Epithelial cell of prostate (primary cell): ENCODE measurements at regions not wholly inside any gene's neighbourhood (a gene's known extent, or its start where the extent isn't known, plus 50 kb on each side); places are given as distances from the start of the nearest gene placed in this dataset.

Source experiments
- DNase-seq: peaks from one replicate; pipeline ENCODE4 v3.0.0-alpha.2; 2011; ENCODE audit warnings: low read depth, low spot score
- H3K27ac ChIP-seq: fragments of 450-650 bp; 2 replicates; pipeline ENCODE4 v1.5.1; 2017; ENCODE audit warnings: mild to moderate bottlenecking

DNA sequence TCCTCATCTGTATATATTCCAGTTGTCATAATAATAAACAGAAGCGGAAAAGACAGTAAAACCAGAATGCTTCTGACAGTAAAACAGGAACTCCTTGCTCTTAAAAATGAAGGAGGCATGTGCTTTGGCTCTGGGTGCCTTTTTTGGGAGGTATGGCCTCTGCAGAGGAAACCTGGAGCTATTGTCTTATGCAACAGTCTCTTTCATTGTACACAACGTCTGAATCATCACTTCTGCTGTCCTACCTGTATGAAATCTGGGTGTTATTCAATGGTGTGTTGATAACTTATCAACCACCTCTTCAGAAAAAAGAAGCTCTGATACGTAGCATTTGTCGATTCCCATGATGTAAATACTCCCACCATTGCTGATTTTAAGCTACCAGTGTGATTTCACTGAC is 64.8 kb downstream of the CDCA7 start:
- H3K27ac ChIP-seq, result no peak overlapping the region
- DNase-seq, result no peak

DNA sequence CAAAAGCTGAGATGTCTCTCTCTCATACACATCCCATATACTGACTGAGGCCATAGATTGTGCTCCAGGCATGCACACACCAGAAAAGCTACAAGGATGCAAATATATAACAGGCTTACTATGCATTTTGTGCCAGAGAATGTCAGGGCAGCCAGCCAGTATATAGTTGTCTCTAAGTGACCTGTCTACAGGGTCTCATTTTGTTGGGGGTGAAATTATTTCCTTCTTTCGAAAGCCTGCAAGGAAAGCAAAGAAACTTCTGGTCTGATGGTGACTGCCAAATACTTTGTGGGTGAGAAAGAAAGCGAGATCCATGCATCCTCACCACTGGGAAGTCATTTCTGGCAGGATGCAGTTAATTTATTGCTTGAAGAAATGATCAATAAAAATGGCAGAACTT is 70.2 kb downstream of the CDCA7 start:
- H3K27ac ChIP-seq, result no peak overlapping the region
- no peak for DNase-seq

DNA sequence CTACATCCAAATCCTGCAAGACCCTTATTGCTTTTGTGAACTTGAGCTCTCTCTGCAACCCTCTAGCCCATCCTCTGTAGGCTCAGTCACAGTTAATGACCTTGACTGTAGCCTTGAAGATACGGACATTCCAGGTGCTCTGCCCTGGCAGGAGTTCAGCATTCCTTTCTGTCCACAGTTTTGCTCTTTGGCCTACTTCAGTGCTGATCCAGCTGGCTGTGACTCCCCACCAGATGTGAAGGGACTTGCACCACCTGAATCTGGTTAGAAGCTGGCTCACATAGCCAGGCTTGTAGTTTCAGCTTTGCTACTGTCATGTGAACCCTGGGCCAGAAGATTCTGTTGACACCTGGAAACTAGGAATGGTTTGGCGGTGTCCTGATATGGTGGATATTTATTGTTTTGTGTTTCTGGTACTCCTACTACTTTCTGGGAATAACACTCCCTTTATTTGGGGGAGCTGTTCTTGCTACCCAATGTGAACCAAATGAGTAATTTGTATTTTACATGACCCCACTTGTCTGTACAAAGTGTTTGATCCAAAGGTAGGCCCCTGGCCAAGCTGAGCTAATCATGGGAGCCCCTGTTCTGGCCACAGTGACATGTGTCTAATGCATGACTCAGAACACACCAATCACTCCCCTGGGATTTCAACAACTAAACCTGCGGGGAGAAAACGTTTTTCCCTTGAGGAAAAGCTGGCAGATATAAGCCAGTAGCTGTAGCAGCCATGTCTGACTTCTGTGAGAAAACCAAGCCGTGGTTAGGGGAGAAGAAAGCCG is 73.4 kb downstream of the CDCA7 start:
- peak; percentile 81 for DNase-seq
- peak overlapping the region; percentile 83 for H3K27ac ChIP-seq

DNA sequence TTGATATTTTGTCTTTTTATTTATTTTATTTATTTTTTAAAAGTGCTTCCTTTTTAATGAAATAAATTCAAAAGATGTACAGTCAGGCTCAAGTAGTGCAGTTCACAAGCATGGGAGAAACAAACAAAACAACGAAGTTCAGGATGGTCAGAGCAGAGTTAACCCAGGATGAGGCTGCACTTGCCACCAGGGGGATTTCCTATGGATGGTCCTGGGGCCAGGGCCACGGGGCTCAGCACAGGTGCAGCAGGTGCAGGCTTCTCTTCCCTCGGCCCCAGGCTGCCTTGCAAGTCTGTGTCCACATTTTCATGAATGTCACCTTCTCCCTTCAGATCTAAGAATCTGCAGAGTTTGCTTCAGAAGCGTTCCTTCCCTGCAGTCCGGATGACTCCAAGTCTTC is 76.5 kb downstream of the CDCA7 start:
- no peak for DNase-seq
- no peak overlapping the region for H3K27ac ChIP-seq

DNA sequence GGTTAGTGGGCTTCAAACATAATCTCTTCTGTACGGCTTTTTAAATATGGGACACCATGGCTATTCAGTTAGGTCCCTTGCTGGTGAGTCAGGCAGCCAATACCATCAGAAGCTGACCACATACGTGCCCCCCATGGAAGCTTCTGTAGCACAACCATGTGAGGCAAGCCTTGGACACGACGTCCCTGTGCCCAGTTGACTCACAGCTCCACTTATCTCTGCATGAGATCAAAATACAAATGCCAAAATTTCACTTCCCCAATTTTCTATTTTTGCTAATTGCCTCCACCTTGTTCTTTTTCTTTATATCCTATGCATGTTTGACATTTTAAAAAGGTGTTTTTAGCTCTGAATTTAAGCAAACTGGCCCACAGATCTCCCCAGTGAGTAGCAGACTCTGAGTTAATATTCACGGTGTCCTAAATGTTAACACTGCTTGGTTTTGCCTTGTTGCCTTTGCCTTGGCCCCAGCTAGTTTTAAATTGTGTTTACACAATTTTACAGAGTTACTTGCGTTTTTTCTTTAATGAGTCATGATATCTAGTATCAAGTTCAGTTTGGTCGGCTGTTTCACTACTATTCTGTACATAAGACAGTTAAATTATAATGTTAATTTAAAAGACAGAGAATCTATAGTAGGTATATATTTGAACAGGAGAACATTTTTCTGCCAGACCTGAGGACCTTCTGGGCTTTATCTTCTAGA is 77.5 kb downstream of the CDCA7 start:
- no peak for DNase-seq
- H3K27ac ChIP-seq, result no peak overlapping the region

DNA sequence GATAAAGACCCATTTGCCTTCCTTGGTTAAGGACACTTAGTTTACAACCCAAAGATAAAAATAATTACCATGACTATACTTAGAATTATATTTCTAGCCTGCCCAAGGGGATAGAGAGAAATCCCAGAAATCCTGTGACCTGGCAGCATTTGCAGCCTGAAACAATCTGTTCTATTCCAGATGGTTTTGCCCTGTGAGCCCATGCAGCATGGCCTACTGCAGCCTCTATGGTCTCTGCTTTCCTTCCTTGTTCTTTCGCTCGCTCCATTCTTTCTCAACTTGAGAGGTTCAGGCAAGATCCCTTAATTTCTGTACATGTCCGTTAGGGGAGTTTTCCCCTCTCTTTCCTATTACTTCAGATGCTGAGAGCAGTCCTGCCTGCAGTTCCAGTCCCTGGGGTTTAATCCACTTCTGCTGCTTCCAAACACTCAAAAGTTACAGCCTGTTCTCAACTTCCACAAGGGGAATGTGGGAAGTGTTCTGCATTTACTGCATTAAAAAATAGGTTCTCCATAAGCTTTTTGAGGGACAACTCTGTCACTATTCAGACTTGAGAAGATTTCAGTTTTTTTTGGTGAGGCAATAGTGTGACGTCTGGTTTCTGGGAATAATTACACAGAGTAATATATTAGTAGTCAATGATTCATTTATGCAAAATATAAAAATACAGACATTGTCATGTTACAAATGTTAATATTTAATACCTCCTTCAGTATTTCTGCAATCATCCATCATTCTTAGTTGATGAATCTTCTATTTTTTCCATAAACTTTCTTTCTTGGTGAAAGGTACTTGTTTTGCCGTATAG is 80.3 kb downstream of the CDCA7 start:
- DNase-seq, result no peak
- no peak overlapping the region for H3K27ac ChIP-seq

DNA sequence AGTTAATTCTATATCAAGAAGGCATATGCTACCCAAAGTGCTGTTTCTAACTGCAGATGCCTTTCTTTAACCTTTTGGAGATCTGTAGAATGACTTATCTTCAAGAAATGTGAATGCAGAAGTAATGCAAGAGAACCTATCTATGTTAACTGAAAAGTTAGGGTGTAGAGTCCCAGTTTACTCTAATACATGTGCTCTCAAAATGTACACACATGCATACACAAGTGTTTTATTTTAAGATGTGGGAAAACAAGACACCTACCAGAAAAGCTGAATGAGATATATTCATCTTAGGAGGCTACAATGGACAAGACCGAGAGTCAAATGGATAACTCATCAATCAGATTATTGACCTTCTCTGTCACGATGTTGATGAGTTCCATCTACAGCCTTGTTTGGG is 80.9 kb downstream of the CDCA7 start:
- no peak for DNase-seq
- no peak overlapping the region for H3K27ac ChIP-seq

DNA sequence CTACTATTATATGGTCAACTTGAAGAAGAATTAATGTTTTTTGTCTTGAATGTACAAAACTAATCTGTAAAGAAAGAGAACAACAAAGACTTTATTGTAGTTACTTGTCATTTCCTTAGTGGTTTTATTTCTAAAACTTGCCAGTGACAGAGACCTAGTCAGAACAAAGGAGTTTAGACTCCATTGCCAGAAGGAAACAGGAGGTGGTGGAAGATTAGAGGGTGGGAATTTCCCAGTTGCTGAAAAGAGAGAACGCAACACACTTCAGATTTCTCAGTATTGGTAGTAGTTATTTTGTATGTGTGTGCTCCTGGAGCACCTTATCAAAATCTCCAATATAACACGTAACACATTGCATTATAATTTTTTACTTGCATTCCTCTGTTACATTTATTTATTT is 81.4 kb downstream of the CDCA7 start:
- DNase-seq, result no peak
- H3K27ac ChIP-seq, result no peak overlapping the region

DNA sequence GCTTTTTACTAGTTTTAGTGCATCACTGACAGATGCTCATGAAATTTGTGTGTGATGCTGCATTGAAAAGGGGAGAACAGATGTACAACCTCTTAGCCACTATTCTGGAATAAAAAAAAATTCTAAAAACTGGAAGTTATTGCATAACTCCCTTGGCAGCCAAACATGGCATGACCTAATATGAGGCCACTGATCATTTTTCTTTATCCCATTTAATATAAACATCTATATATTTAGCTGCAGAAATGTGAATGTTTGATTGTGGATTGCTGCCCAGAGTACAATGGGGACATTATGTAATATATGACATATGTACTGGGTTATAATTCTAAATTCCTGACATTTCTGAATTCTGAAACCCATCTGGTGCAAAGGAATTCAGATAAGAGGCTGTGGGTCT is 86.5 kb downstream of the CDCA7 start:
- no peak for DNase-seq
- H3K27ac ChIP-seq, result no peak overlapping the region

DNA sequence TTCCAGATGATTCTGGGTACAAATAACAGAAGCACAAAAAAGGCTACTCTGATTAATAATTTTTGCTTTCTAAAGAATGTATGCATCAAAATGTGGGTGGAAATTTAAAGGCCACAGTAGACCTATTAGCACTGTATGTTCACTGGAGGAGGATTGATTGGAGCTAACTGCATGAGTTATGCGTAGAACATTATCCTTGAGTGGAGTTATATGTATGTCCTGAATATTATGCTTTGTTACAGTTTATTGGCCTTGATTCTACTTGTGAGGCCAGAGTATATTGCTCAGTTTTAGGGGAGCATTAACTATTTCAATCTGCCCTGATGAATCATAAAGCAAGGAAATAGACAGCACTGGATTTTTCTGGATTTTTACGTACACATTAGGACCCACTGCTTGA is 87.9 kb downstream of the CDCA7 start:
- no peak overlapping the region for H3K27ac ChIP-seq
- DNase-seq, result no peak

DNA sequence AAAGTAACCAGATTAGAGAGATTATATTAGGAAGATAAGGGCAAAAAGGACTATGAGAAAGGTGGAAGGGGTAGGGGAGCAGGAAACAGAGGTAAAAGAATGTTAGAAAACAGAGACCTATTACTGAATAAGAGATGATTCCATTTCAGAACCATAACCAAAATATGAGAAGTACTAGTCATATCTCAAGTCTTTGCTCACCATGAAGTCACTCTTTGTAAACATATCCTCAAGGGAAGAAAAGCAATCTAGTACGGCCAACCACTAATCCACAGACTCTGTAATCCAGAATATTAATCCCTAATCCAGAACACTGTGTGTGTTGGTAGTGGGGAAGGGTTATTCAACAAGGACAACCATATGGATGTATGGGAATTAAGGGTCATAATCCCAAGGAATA is 92.0 kb downstream of the CDCA7 start:
- DNase-seq, result no peak
- no peak overlapping the region for H3K27ac ChIP-seq

DNA sequence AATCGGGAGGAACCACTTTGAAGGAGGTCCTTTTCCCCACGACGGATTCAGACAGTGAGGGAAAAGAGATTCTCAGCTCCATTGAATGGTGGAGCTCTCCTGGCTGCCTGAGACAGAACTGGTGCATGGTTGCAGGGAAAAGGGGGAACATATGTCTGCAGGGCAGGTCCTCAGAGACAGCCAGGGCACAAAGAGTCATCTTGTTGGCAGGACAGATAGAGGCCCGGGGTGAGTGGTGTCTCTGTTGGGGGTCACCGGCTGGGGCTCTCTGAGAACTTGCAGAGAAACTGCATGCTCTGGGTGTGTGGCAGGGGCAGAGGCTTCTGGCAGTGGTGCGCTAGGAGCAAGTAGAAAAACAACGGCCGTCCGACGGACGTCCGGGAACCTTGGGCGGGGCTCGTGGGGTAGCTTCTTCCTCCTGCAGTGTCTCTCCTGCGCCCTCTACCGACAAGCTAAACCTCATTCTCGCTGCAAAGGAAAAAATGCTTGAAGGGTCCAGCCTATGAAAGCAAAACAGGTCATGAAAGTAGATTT is 94.3 kb downstream of the CDCA7 start:
- peak; percentile 20 for DNase-seq
- no peak overlapping the region for H3K27ac ChIP-seq

DNA sequence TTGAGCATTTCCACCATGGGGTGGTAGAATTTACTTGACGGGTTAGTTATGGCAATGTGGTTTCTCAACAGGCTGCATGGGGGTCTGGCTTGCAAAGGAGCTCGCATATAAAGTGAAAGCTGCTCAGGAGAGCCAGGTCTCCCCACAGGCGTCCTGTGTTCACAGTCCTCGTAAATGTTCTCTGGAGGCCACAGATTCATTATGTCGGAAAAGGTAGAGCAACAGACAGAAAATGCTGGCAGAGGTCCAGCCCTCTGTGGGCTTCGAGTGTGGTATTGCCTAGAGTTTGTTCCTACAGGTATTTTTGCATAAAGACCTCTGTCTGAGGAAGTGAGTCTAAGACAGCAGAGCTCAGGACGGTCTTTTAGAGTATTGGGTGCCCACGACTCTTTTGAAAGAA is 96.4 kb downstream of the CDCA7 start:
- H3K27ac ChIP-seq, result no peak overlapping the region
- no peak for DNase-seq

DNA sequence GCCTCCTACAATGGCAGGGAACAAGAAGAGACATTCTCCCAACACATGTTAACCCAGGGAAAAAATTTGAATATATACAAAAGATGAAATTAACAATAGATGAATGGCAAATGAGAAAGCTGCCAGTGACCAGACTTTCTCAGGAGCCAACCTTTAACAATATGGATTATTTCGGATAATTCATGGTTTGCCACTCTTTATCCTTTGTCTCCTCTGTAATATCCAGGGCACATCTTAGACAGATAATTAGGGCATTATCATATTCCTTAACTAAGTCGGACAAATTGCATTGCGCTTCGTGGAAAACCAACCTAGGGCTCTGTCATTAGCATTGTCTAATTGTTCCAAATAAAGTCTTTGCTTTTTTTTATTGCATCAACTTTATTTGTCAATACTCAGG is 97.3 kb downstream of the CDCA7 start:
- no peak for DNase-seq
- no peak overlapping the region for H3K27ac ChIP-seq

DNA sequence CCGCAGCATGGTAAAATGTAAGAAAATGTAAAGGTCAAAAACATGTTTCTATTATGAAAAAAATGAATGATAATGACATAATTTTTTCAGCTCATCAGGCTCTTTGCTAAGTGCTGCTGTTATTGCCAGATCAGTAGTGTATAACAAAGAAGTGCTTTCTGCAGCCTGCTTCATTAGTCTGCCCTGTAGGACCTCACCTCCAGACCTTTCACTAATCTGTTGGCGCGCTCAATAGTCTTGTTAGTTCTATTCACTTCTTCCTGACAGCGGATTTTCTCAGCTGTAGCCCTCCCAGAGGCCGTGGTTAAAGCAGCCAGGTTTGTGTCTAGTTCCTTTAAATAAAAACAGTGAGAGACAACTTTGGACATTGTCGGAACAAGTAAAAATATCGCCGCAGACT is 97.7 kb downstream of the CDCA7 start:
- H3K27ac ChIP-seq, result no peak overlapping the region
- no peak for DNase-seq

DNA sequence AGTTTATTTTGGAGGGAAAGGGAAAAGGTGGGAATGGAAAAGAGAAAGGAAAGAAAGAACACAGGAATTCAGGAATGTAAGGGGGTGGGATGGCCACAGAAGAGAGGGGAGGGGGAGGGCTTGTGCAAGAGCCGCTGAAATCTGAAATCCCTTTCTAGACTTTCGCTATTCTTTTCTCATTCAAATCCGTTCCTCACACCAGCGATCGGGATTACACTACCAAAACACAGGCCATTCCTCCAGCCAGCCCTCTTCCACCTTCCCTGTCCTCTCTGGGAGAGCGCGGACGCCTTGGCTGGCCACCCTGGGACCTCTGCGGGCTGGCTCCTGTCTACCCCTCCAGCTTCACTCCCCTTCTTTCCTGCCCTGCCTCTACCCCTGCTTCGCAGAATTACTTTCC is 102.3 kb downstream of the CDCA7 start:
- H3K27ac ChIP-seq, result no peak overlapping the region
- DNase-seq, result no peak

DNA sequence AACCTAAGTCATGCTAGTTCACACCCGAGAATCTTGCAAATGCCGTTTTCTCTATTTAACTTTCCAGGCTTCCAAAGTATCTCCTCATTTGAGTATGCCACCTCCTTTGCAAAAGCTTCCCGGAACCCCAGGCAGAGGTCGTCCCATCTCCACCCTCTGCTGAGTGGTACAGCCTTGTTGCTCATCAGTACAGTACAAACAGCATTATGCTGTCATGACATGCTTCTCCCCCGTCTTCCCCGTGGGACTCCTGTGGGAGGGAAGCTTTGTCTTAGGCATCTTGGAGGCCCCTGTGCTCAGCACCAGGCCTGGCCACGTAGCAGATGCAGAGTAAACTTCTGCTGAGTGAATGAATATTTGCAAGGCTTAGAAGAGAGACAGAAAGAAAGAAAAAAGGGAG is 102.7 kb downstream of the CDCA7 start:
- no peak for DNase-seq
- H3K27ac ChIP-seq, result no peak overlapping the region

DNA sequence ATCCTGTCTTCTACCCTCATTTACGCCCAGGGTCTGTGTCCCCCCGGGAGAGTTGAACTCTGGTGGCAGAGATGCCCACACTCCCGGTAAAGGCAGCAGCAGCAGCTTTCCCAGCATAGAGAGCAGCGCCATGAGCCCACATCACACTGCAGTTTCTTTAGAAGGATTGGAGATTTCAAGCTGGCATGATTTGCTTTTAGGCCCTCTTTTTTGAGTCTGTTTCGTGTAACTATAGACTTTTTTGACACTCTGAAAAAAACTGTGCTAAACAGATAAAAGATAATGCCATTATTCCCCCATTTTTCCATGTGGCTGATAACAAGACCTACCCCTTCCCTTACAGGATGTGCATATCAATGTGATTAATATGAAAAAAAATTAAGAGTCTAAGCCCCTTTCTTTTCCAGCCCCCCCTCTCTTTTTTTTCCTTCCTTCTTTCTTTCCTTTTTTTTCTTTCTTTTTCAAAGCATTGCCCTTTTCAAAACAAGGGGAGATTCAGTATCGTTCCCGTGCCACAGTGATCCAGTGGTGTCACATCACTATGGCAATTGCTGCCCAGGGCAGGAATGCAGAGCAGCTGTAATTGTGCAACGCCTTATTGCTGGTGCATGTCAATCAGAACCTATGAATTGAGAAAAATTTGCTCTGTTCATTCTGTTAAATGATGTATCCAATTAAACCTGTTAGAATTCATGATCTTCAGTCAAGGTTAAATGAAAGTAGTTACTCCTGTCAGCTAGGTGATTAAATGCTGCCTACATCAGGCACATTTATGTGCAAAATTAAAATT is 104.5 kb downstream of the CDCA7 start:
- no peak overlapping the region for H3K27ac ChIP-seq
- DNase-seq, result no peak

DNA sequence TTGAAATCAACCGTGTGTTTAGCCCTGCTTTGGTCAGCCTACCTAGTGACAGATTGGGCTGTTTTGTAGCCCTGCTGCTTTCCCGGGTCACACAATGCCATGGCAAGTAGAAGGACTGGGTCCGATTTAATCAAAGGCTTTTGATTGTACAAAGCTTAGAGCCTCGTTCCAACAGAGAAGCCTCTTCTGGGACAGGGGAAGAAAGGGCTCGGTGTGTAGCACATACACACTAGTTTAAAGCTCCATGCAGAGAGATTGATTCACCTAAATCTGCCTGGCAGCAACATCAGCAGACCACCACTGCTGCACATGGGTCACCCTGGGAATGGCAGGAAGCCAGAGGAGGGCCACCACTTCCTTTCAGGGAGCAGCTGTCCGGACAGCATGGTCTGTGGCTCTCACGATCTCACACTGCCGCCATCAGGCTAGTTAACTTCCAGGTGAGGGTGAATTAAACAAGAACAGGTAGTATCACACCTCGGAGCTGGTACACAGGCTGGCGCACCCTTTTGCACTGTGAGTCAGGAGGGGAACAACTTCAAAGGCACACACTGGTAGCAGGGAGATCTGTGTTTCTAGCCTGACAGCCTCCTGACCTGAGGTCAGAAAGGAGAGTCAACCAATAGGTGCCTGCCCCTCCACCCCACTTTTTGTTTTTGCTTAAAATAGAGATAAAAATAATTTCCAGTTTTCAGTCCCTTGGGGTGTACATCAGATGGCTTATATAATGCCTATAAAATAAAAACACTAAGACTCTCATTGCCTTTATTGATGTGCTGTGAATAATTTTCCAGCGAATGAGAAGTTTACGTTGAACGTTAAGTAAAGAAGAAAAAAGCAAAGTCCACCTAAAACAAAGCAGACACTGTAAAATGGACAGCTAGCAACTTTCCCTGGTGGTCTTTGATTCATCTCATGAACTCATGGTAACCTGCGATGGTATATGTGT is 108.5 kb downstream of the CDCA7 start:
- no peak for DNase-seq
- H3K27ac ChIP-seq, result no peak overlapping the region
